Peyer's patch (tissue), 4 donors: ENCODE measurements at regions not wholly inside any gene's neighbourhood (a gene's known extent, or its start where the extent isn't known, plus 50 kb on each side); places are given as distances from the start of the nearest gene placed in this dataset.

ENCODE experiments used
- POLR2A ChIP-seq, 2 donors: fragments of 450-650 bp; IDR thresholded peaks; one replicate each; pipeline ENCODE4 v1.5.1; 2017; ENCODE audit warnings: antibody characterized with exemption in 2 of 2, mild to moderate bottlenecking in 2 of 2, moderate library complexity in 2 of 2
- TF ChIP-seq, protein P1 (sequence below), 6 experiments: fragments of 450-650 bp in 4 of 6; fragments of 200-600 bp in 2 of 6; sonication (generic) in 1 of 6; IDR thresholded peaks; one replicate each; pipeline ENCODE4 v1.5.1; 2017 to 2019; ENCODE audit warnings: antibody characterized with exemption in 6 of 6, mild to moderate bottlenecking in 3 of 6, moderate library complexity in 1 of 6

DNA sequence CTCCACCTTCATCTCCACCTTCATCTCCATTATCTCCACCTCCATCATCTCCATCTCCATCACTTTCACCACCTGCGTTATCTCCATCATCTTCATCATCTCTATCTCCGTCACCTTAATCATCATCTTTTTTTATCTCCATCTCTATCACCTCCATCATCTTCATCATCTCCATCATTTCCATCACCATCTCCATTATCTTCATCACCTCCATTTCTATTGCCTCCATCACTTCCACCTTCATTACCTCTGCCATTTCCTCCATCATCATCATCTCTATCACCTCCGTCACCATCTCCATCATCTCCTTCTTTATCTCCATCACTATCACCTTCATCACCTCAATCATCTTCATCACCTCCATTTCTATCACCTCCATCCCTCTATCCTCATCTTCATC is 573.5 kb downstream of the TBC1D22A start:
- TF ChIP-seq, protein P1, sequence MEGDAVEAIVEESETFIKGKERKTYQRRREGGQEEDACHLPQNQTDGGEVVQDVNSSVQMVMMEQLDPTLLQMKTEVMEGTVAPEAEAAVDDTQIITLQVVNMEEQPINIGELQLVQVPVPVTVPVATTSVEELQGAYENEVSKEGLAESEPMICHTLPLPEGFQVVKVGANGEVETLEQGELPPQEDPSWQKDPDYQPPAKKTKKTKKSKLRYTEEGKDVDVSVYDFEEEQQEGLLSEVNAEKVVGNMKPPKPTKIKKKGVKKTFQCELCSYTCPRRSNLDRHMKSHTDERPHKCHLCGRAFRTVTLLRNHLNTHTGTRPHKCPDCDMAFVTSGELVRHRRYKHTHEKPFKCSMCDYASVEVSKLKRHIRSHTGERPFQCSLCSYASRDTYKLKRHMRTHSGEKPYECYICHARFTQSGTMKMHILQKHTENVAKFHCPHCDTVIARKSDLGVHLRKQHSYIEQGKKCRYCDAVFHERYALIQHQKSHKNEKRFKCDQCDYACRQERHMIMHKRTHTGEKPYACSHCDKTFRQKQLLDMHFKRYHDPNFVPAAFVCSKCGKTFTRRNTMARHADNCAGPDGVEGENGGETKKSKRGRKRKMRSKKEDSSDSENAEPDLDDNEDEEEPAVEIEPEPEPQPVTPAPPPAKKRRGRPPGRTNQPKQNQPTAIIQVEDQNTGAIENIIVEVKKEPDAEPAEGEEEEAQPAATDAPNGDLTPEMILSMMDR (IDR thresholded peaks at IDR 0.05) = no peak
- TF ChIP-seq POLR2A (IDR thresholded peaks at IDR 0.05) = no peak
